ENCODE measurements at regions not wholly inside any gene's neighbourhood (a gene's known extent, or its start where the extent isn't known, plus 50 kb on each side); places are given as distances from the start of the nearest gene placed in this dataset.

DNA sequence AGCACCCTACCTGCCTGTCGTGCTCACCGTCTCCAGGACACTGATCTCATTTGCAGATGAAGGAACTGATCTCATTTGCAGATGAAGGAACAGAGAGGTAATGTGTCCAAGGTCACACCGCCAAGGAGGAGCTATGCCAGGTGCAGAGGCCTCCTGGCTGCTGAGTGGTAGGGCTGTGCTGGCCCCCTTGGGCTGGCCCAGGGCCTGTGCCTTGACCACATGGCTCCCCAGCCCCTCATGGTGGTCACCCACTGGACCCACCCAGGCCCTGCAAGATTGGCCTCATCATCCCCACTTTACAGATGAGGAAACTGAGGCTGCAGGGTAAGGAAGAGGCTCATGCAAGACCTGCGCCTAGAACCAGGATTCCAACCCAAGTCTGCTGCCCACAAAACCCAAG is 628.3 kb downstream of the MATN1 start:
- TF ChIP-seq, protein P1, sequence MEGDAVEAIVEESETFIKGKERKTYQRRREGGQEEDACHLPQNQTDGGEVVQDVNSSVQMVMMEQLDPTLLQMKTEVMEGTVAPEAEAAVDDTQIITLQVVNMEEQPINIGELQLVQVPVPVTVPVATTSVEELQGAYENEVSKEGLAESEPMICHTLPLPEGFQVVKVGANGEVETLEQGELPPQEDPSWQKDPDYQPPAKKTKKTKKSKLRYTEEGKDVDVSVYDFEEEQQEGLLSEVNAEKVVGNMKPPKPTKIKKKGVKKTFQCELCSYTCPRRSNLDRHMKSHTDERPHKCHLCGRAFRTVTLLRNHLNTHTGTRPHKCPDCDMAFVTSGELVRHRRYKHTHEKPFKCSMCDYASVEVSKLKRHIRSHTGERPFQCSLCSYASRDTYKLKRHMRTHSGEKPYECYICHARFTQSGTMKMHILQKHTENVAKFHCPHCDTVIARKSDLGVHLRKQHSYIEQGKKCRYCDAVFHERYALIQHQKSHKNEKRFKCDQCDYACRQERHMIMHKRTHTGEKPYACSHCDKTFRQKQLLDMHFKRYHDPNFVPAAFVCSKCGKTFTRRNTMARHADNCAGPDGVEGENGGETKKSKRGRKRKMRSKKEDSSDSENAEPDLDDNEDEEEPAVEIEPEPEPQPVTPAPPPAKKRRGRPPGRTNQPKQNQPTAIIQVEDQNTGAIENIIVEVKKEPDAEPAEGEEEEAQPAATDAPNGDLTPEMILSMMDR (IDR thresholded peaks at IDR 0.05), result no peak
- no peak for TF ChIP-seq POLR2A (IDR thresholded peaks at IDR 0.05)
- no peak for TF ChIP-seq POLR2AphosphoS5 (IDR thresholded peaks at IDR 0.05)
- no peak for TF ChIP-seq EP300 (IDR thresholded peaks at IDR 0.05)

All from upper lobe of left lung (tissue), 4 donors.